Activated gamma-delta T cell (primary cell): ENCODE measurements at regions not wholly inside any gene's neighbourhood (a gene's known extent, or its start where the extent isn't known, plus 50 kb on each side); places are given as distances from the start of the nearest gene placed in this dataset.

Experiments used
- DNase-seq: peaks from one replicate; lab custom pipeline; 2025; lab: John Stamatoyannopoulos, UW

- no peak for DNase-seq
Observed at GRCh38 chr15:68871507-68871906, 50.8 kb upstream of the ANP32A start.

- no peak for DNase-seq
Observed at GRCh38 chr15:68874788-68875187, 54.1 kb upstream of the ANP32A start.

GRCh38 chr15:68875377-68876116 is 54.8 kb upstream of the SPESP1 start:
- peak; percentile 70 for DNase-seq

GRCh38 chr15:68877626-68878025 is 52.7 kb upstream of the SPESP1 start:
- no peak for DNase-seq

- DNase-seq: no peak
Observed at GRCh38 chr15:68880382-68880781, 49.9 kb upstream of the SPESP1 start.
